Suprapubic skin (tissue), 3 donors: ENCODE measurements at regions not wholly inside any gene's neighbourhood (a gene's known extent, or its start where the extent isn't known, plus 50 kb on each side); places are given as distances from the start of the nearest gene placed in this dataset.

Source experiments
- CTCF ChIP-seq, 2 donors: fragments of 200-600 bp in 1 of 2; fragments of 450-650 bp in 1 of 2; sonication (generic) in 1 of 2; IDR thresholded peaks; one replicate each; pipeline ENCODE4 v1.5.1; 2016 to 2019; ENCODE audit warnings: antibody characterized with exemption in 2 of 2, mild to moderate bottlenecking in 1 of 2, moderate library complexity in 1 of 2
- POLR2AphosphoS5 ChIP-seq, 3 donors: sonication (generic); formaldehyde crosslinking; IDR thresholded peaks; one replicate each; pipeline ENCODE4 v1.6.1; 2017; ENCODE audit warnings: antibody characterized with exemption in 3 of 3

GRCh38 chr17:77002103-77003045, 134.2 kb downstream of the MGAT5B start:
- no peak for TF ChIP-seq CTCF (IDR thresholded peaks at IDR 0.05)
- TF ChIP-seq POLR2AphosphoS5 (IDR thresholded peaks at IDR 0.05) = no peak
